GM21723 (cell line): ENCODE measurements at regions not wholly inside any gene's neighbourhood (a gene's known extent, or its start where the extent isn't known, plus 50 kb on each side); places are given as distances from the start of the nearest gene placed in this dataset.
A peak's percentile ranks its signal among the peaks of the same experiment; 100 is the strongest.

ENCODE experiments used
- ATAC-seq: cut with Tn5 transposase; IDR thresholded peaks from one replicate; pipeline ENCODE4 v1.9.1; 2021; ENCODE audit warnings: mild to moderate bottlenecking, moderate library complexity; ENCODE audit not compliant: unreplicated experiment

GRCh38 chr12:73321776-73322175, 1049.6 kb downstream of the TRHDE start:
- ATAC-seq: no peak

GRCh38 chr12:73330584-73331351, 1058.6 kb downstream of the TRHDE start:
- no peak for ATAC-seq

- no peak for ATAC-seq
These were observed 1069.5 kb downstream of the TRHDE start for GRCh38 chr12:73341559-73342247.

GRCh38 chr12:73342733-73343132, 1070.6 kb downstream of the TRHDE start:
- no peak for ATAC-seq

GRCh38 chr12:73352826-73353225, 1080.7 kb downstream of the TRHDE start:
- no peak for ATAC-seq

GRCh38 chr12:73361156-73361863, 1089.1 kb downstream of the TRHDE start:
- no peak for ATAC-seq

GRCh38 chr12:73361864-73362230, 1089.7 kb downstream of the TRHDE start:
- no peak for ATAC-seq

- ATAC-seq: no peak
These were observed 1090.5 kb downstream of the TRHDE start for GRCh38 chr12:73362666-73363065.

GRCh38 chr12:73372856-73373255, 1100.7 kb downstream of the TRHDE start:
- no peak for ATAC-seq

GRCh38 chr12:73374360-73374759, 1102.2 kb downstream of the TRHDE start:
- ATAC-seq: no peak

- ATAC-seq: no peak
These were observed 1111.5 kb downstream of the TRHDE start for GRCh38 chr12:73383584-73384222.

GRCh38 chr12:73384592-73384991, 1112.4 kb downstream of the TRHDE start:
- ATAC-seq: no peak

GRCh38 chr12:73390261-73390660, 1118.1 kb downstream of the TRHDE start:
- no peak for ATAC-seq

- ATAC-seq: no peak
These were observed 1124.6 kb upstream of the ATXN7L3B start for GRCh38 chr12:73413051-73413450.

- no peak for ATAC-seq
These were observed 1123.7 kb upstream of the ATXN7L3B start for GRCh38 chr12:73413974-73414373.

- ATAC-seq: no peak
These were observed 1122.7 kb upstream of the ATXN7L3B start for GRCh38 chr12:73414926-73415325.

GRCh38 chr12:73418541-73418940, 1119.1 kb upstream of the ATXN7L3B start:
- ATAC-seq: no peak

- no peak for ATAC-seq
These were observed 1115.8 kb upstream of the ATXN7L3B start for GRCh38 chr12:73421832-73422231.

- no peak for ATAC-seq
These were observed 1113.2 kb upstream of the ATXN7L3B start for GRCh38 chr12:73424484-73424883.

- ATAC-seq: peak; percentile 74
These were observed 1091.8 kb upstream of the ATXN7L3B start for GRCh38 chr12:73445658-73446324.
